ENCODE measurements at regions not wholly inside any gene's neighbourhood (a gene's known extent, or its start where the extent isn't known, plus 50 kb on each side); places are given as distances from the start of the nearest gene placed in this dataset.

GRCh38 chr14:85453401-85454225 is 76.3 kb upstream of the FLRT2 start:
- 49% methylated on average over 2 of the region's 2 CpGs for WGBS
- Histone ChIP-seq H3K4me3 (no peak overlapping the region), H3K27ac (no peak overlapping the region), H3K4me1 (no peaks in the 10 kb centered on the region), H3K9me3 (no peaks in the 10 kb centered on the region), H3K27me3 (no peaks in the 10 kb centered on the region), H3K36me3 (no peaks in the 10 kb centered on the region)
- TF ChIP-seq POLR2A (IDR thresholded peaks at IDR 0.05) (no peak), POLR2AphosphoS5 (IDR thresholded peaks at IDR 0.05) (no peak), EP300 (IDR thresholded peaks at IDR 0.05) (no peak), CTCF (IDR thresholded peaks at IDR 0.05) (no peak)
- DNase-seq (ENCODE audit: low spot score in 2 of 2), result no peak

- Histone ChIP-seq H3K4me1 (no peaks in the 10 kb centered on the region), H3K36me3 (no peaks in the 10 kb centered on the region), H3K4me3 (no peak overlapping the region), H3K9me3 (no peaks in the 10 kb centered on the region), H3K27me3 (no peaks in the 10 kb centered on the region), H3K27ac (no peak overlapping the region)
- TF ChIP-seq EP300 (IDR thresholded peaks at IDR 0.05), result no peak
- TF ChIP-seq POLR2A (IDR thresholded peaks at IDR 0.05), result no peak
- TF ChIP-seq CTCF (IDR thresholded peaks at IDR 0.05), result no peak
- no peak for TF ChIP-seq POLR2AphosphoS5 (IDR thresholded peaks at IDR 0.05)
- WGBS, result 88% methylated on average over 3 of the region's 3 CpGs
- no peak for DNase-seq (ENCODE audit: low spot score in 2 of 2)
Observed at GRCh38 chr14:85454226-85454813, 75.6 kb upstream of the FLRT2 start.

GRCh38 chr14:85459361-85460000 is 70.5 kb upstream of the FLRT2 start:
- WGBS, result 68% methylated on average over 3 of the region's 3 CpGs
- no peak for DNase-seq (ENCODE audit: low spot score in 2 of 2)
- no peaks in the 10 kb centered on the region for H3K36me3 ChIP-seq
- no peak overlapping the region for H3K4me3 ChIP-seq
- no peaks in the 10 kb centered on the region for H3K27me3 ChIP-seq
- no peak overlapping the region for H3K27ac ChIP-seq
- no peaks in the 10 kb centered on the region for H3K9me3 ChIP-seq
- TF ChIP-seq POLR2A (IDR thresholded peaks at IDR 0.05) (no peak), CTCF (IDR thresholded peaks at IDR 0.05) (no peak), EP300 (IDR thresholded peaks at IDR 0.05) (no peak), POLR2AphosphoS5 (IDR thresholded peaks at IDR 0.05) (no peak)
- H3K4me1 ChIP-seq, result no peaks in the 10 kb centered on the region

GRCh38 chr14:85461432-85462133 is 68.4 kb upstream of the FLRT2 start:
- no peak overlapping the region for H3K4me3 ChIP-seq
- no peaks in the 10 kb centered on the region for H3K36me3 ChIP-seq
- H3K9me3 ChIP-seq, result no peaks in the 10 kb centered on the region
- no peak for TF ChIP-seq POLR2AphosphoS5 (IDR thresholded peaks at IDR 0.05)
- TF ChIP-seq CTCF (IDR thresholded peaks at IDR 0.05), result no peak
- no peak for TF ChIP-seq POLR2A (IDR thresholded peaks at IDR 0.05)
- TF ChIP-seq EP300 (IDR thresholded peaks at IDR 0.05), result no peak
- H3K27me3 ChIP-seq, result no peaks in the 10 kb centered on the region
- H3K27ac ChIP-seq, result no peak overlapping the region
- DNase-seq (ENCODE audit: low spot score in 2 of 2), result no peak
- 72% methylated on average over 3 of the region's 3 CpGs for WGBS
- no peaks in the 10 kb centered on the region for H3K4me1 ChIP-seq
